HG03575 (cell line): ENCODE measurements at regions not wholly inside any gene's neighbourhood (a gene's known extent, or its start where the extent isn't known, plus 50 kb on each side); places are given as distances from the start of the nearest gene placed in this dataset.

Experiments
- ATAC-seq: cut with Tn5 transposase; IDR thresholded peaks from one replicate; pipeline ENCODE4 v1.9.1; 2021; ENCODE audit not compliant: unreplicated experiment, insufficient number of reproducible peaks, low FRiP score; ENCODE audit errors: extremely low read depth

DNA sequence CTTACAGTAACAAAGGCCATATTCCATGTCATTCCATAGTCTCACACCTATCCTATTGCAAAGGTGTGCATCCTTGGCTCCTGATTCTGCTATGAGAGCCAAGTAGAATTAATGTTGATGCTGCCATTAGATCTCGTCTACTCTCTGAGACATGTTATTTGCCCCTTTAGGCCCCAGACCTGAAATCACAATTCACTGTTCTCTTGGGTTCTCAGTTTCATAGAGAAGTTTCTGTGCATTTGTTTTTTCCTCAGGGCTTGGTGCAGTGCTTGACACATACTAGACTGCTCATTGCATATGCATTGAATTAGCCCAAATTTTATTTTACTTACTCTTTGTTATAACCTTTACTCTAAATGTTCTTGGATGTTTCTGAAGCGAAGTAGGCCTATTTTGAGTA is 265.7 kb downstream of the JRKL start:
- ATAC-seq: no peak

DNA sequence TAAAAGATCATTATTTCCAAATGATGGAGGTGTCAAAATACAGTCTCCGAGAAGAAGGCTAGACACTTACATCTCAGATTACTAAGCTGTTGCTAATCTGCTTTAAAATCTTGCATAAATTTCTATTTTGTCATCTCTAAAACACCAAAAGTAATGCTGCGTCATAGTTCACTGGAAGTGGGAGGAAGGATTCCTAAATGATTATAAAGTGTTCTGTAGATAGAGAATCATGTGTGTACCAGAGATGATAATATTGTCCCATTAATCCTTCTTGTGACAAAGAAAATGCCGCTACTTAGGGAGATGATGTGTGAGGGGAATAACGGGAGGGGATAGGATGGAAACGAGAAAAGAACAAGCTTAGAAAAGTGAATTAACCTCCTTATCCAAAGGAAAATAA is 268.6 kb downstream of the JRKL start:
- ATAC-seq: no peak

DNA sequence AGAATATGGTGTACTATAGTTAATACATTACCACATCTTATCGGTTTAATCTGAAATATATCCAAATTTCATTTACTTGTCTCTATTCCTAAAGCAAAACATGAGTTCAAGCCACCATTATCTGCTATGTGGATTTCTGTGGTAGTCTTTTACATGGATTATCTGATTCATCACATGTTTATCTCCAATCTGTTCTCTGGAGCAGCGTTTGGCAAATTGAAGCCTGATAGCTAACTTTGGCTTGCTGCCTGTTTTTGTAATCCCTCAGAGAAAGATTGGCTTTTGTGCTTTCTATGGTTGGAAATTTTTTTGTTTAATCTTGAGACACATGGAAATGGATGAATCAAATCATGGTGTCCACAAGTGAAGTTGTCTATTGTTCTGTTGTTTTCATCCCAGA is 274.3 kb downstream of the JRKL start:
- ATAC-seq: no peak

DNA sequence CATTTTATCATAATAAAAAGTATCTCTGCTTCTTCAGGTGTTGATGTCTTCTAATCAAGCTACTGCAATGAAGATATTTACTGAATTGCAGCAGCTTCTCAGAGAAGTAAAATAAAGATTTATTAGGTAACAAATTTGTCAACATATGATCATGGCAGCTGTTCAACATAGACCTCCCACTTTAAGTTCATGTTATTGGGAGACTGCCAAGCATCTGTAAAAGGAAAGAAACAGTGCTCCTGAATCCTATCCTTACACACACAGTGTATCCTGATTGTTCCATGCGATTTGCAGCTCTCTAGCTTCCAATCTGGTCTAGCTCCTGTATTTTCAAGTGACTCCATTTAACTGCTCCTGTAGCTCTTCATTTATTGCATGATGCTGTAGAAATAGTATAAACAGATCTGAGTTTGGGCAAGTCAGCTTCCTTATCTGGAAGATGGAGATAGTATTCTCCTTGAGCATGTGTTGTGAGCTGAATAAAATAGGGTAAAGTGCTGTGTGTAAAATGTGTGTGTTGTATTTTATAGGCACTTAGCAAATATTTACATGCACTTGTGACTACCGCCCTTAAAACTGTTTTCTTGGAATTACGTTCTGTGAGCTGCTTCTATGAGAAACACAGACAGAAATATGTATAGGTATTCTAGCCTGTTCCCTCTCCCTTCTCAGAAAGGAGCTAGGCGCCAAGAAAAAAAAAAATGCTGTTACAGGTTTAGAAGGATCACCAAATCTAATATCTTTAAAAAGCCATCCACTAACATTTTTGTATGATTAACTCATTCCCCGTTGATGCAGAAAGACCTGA is 290.6 kb downstream of the JRKL start:
- no peak for ATAC-seq

DNA sequence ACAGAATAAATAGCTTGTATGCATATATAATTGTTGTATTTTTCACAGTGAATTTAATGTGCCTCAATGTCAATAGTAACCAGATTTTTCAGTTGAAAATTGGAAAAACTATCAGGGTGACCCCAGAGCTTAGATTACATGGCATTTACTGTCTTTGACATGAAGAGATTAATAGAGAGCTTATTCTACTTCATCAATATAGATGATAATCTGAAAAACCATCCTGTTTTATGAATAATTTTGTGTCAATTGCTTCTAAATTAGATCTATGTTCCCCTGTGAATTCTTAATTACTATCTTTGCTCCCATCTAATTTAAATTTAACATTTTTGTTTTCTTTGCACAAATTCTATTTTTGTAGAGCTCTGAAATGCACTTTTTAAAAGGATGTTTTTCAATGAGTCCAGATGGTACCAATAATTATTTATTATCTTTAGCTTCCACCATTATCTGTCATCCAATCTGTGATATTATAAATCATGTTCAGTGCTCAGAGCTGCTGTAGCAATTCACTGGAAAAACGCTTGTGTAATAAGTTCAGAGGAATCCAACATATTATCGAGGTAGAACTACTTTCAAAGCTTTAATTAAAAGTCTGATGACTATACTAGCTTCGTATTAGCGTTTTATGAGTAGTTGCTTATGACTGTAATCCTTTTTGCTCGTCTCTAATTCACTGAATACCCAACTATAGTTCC is 291.4 kb downstream of the JRKL start:
- ATAC-seq: no peak

DNA sequence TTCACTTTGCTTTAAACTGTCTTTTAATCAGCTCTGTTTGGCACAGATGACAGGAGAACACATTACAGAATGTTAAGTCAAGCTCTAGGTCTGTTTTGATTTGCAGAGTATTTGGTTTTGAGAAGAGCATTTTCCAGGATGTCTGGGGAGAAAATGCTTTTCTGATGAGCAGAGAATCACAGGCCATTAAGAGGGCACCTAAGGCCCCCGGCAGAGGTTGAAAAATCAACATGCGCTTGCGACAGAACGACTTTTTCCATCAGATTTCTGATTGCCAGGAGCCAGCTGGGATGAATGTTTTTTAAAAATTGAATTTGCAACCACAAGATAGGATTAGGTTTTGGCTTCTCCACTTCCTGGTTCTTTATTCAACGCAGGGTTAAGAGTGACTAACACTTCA is 304.5 kb downstream of the JRKL start:
- ATAC-seq: no peak

DNA sequence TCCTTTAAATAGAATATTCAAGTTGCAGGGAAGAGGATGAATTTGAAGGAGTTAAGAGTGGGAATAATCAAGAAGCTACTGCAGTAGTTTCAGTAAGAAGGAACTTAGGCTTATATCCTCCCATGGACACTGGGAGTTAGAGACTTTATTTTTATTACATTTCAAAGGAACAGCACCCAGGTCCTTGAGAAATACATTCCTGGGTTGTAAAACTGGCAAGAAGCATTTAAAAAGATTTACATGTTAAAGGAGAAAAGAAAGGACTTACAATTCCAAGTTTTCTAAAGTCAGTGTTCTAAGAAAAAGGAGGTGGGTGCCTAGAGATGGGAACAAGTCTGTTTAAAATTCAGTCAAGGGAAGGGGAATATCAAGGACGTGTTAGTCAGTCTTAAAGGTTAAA is 306.9 kb downstream of the JRKL start:
- no peak for ATAC-seq

DNA sequence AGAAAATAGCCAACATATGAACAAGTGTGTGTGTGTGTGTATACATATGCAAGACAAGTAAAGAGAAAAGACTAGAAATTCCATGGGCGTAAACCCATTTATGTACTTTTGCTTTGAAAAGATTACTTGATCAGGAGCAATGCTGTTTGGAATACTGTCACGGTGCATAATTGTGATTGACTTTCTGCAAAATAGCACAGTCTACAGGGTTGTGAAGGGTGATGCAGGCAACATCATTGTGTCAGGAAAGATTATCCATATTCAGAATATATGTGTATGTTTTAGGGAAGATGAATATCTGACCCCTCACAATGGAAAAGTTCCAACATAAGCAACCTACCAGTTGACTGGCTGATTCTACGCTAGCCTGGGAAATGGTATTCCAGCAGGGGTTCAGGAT is 307.7 kb downstream of the JRKL start:
- ATAC-seq: no peak

DNA sequence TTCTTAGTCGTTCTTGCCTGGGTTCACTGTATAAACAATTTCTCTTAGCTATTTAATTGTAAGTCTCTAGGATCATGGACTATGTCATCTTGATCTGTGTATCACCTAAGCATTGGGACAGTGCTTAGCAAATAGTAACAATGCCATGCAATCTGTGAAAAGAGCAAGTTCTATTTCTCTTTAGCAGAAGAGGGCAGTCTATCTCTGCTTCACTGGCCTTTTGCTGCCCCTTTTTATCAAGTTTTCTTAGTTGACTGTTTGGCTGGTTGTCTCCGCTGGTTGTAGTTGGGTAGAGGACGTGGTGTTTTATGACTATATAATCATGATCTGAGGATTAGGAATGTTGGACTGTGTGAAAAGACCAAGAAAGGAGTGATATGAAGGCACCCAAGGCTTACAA is 315.0 kb downstream of the JRKL start:
- ATAC-seq: no peak

DNA sequence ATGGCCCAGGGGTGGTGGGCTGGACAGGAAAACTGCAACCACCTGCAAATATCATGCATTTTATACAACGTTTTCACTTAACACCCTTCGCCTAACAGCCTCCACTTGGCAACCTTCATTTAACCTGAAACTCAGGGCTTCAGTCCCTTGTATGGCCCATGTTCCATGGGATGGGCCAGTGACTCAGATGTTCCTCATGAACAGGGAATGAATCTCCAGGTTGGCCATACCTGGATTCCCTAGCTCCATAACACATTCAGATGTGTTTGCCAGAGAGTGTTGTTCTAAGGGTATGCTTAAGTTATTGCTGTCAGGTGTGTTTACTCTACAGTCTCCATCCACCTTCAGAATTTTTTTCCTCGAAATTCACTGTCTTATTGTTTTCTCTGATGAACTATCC is 316.9 kb downstream of the JRKL start:
- ATAC-seq: no peak

DNA sequence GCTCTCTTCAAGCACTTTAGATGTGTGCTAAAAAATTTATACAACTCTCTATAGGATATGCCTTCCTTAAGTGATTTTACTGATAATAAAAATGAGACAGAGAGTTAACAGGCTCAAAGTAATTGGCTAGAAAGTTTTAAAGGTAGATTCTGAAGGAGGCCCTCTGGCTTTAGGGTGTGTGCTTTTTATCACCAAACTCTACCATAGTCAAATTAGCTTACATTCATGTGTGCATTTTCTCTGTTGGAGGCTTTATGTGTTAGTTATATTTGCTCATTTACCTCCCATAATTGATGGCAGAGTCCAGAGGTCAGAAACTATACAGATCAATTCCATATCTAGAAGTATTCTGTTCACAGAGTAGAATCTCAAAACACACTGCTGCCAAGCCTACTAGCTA is 317.5 kb downstream of the JRKL start:
- no peak for ATAC-seq

DNA sequence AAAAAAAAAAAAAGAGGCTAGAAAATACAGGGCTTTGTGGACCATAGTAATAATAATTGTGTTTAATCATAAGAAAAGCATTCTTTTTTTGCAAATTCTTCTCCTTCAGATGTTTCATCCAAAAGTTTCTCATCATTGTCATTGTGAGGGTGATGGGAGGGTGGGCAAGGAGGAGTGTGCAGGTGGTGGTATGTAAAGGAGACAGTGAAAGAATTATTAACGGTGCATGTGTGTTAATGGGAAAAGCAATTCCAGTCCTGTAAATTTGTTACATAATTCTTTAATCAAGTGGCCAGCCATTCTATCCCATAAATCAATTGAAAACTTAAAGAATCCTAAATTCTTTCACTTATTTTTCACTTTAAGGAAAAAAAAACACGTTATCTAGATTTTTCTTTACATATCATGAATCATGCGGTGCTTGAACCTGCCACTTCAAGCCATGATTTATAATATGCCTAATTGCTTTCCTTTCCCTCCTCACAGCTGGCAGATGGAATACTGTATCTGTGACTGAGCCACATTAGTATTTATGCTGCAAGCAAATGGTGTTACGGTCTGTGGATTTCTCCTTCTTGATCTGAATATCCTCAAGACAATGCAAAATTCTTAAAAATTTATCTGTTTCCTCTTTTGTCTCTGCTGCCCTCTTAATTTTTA is 318.5 kb downstream of the JRKL start:
- no peak for ATAC-seq

DNA sequence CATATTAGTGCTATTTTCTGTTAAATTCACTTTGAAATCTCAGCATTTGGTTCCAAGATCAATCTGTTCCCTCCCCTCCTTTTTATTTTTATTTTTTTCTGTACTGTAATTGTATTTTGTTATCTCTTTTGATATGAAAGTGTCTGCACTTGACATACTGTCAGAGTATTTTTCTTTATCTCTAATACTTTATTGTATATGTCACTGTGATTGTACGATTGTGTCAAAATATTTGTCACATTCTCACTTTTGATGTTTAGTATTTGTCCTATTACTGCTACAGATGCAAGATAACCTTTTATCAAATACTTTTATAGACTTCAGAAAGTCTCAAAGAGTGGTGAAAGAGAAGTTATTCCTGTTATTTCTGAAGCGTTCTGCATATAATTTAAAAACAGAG is 323.5 kb downstream of the JRKL start:
- ATAC-seq: no peak

DNA sequence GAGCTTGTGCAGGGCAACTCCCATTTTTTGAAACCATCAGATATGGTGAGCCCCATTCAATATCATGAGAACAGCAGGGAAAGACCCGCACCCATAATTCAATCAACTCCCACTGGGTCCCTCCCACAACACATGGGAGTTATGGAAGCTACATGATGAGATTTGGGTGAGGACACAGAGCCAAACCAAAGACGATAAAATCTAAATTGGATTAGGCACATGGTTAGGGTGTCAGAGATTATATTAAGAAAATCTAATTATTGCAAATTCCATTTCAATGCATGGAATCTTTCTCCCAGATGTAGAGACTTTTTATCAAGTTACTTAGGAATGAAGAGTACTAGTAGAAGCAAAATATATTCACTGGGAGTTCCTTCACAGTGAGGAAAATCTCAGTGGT is 324.9 kb downstream of the JRKL start:
- no peak for ATAC-seq

DNA sequence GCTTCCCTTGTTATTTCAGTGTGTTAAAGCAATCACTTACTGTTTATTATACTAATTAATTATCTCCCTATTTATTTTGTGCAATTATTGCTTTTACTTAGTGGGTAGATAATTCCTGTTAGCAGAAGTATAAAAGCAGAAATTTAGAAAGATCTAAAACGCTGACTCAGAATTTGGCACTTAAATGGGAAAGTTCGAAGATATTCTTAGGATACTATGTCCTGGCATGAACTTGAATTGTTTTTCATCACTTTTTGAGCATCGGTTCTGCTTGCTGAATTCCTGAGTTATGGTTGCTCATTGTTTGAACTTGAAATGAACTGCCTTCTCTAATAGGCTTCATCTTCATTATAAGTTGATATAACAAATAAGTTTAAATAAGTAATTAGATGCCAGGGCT is 325.4 kb downstream of the JRKL start:
- ATAC-seq: no peak

DNA sequence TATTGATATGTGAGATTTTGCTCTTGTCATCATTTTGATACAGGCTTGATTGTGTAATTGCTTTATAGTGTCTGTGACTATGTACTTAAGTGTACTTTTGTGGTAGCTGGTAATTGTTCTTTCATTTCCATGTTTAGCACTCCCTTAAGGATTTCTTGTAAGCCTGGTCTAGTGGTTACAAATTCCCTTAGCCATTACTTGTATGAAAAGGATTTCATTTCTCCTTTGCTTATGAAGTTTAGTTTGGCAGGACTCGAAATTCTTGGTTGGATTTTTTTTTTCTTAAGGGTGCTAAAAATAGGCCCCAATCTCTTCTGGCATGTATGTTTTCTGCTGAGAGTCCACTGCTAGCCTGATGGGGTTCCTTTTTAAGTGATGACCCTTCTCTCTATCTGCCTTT is 346.8 kb downstream of the JRKL start:
- ATAC-seq: no peak

DNA sequence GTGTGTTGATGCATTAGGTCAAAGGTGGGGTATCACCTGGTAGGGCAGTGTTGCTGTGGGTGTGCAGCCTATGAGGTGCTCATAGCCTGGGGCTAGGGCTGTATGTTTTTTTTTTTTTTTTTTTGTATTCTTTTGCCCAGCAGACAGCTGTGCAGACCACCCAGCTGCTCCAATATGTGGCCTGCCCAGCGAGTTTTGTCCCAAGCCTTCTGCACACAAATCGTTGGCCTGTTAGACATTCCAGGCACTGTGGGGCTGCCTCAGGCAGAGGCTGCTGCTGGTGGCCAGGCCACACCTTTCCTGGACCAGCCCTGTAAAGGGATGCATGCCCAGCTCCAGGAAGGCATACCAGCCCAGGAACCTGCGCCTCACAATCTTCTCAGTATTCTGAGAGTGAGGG is 348.5 kb downstream of the JRKL start:
- no peak for ATAC-seq

DNA sequence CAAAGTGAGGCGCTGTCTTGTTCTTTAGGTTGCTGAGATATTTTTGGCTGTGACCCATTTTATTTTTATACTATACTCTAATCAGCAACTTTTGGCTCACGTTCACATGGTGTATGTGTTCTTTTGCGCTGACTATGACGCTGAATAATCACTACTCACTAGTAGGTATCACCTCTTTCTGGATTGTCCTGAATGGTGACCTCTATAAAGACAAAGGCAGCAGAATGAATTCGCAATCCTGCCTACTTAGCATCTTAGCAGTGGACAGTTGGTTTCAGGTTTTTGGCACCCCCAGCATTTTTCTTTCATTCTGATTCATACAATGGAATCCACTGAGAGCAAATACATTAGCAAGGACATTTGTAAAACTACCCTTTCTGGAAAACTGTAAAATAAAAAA is 351.3 kb downstream of the JRKL start:
- no peak for ATAC-seq

DNA sequence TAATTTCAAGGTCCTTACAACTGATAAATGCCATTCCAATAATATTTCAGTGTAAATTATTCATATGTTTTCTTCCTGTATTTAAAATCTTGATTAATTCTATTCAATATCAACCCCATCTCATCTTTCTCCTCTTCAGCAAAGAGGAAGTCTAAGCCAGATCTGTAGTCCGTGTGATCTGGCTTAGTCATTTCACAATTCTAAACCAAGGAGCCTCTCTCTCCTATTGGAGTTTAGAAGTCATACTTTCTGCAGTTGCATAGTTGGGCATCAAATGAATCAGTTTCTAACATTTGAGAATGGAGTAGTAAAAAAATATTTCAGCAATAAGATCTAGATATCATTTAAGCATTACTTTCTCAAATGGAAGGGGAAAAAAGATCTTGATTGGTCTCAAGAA is 354.9 kb downstream of the JRKL start:
- no peak for ATAC-seq

DNA sequence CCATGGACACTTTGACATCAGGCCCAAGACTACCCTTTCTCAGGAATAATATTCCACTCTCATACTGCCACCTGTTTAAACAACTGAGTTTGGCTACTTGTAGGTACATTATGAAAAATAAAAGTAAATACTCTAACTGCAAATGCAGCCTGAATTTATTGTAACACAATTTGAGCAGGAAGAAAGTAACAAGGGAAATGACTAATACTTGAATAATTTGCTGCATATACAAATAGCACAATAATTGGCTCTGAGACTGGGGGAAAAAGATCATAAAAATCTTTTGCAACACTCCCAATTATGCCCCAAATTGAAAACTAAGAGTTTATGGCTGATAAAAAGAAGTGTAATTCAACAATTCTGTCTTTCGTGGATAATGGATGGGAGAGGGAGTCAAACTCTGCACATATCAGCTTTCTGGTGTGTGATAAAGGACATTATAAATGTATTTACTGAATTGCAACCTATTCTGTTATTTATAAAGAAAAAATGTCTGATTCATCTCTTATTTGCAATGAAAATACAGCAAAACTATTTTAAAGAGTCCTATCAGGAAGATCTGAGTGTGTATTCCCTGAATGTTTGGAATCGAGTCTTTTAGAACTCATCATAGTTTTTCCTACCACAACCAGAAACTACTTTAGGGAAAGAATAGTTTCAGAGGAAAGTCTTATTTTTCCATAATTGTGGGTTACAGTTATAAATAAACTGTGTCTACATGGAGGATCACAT is 359.0 kb downstream of the JRKL start:
- no peak for ATAC-seq
